CD4-positive, alpha-beta T cell treated with Interleukin-17A for 1 hour (primary cell): ENCODE measurements at regions not wholly inside any gene's neighbourhood (a gene's known extent, or its start where the extent isn't known, plus 50 kb on each side); places are given as distances from the start of the nearest gene placed in this dataset.

Source experiments
- DNase-seq: peaks from one replicate; pipeline ENCODE4 v3.0.0-alpha.2; 2020

- DNase-seq: no peak
Measured at GRCh38 chr6:3522561-3523260, 65.9 kb upstream of the SLC22A23 start.

- no peak for DNase-seq
Measured at GRCh38 chr6:3520281-3521230, 63.7 kb upstream of the SLC22A23 start.

- no peak for DNase-seq
Measured at GRCh38 chr6:3518356-3519190, 61.7 kb upstream of the SLC22A23 start.

GRCh38 chr6:3517350-3517749, 60.5 kb upstream of the SLC22A23 start:
- no peak for DNase-seq

GRCh38 chr6:3516092-3516491, 59.2 kb upstream of the SLC22A23 start:
- no peak for DNase-seq

GRCh38 chr6:3515669-3516068, 58.8 kb upstream of the SLC22A23 start:
- no peak for DNase-seq

GRCh38 chr6:3513416-3513815, 56.6 kb upstream of the SLC22A23 start:
- DNase-seq: no peak

- DNase-seq: no peak
Measured at GRCh38 chr6:3512832-3513231, 56.0 kb upstream of the SLC22A23 start.

- no peak for DNase-seq
Measured at GRCh38 chr6:3510617-3511016, 53.8 kb upstream of the SLC22A23 start.

- no peak for DNase-seq
Measured at GRCh38 chr6:3510178-3510577, 53.3 kb upstream of the SLC22A23 start.

- DNase-seq: no peak
Measured at GRCh38 chr6:3509336-3509735, 52.5 kb upstream of the SLC22A23 start.

- no peak for DNase-seq
Measured at GRCh38 chr6:3506751-3507383, 50.0 kb upstream of the SLC22A23 start.
